RWPE1 (cell line): ENCODE measurements at regions not wholly inside any gene's neighbourhood (a gene's known extent, or its start where the extent isn't known, plus 50 kb on each side); places are given as distances from the start of the nearest gene placed in this dataset.

Source experiments
- CTCF ChIA-PET: fragments of 350-600 bp; sonication (Branson Sonifier 250); formaldehyde crosslinking; extraction: SDS; loops from one replicate; lab custom pipeline; 2021; lab: Yijun Ruan, JAX
- POLR2A ChIA-PET: fragments of 400-600 bp; formaldehyde crosslinking; extraction: SDS; loops from one replicate; lab custom pipeline; 2020; ENCODE audit warnings: antibody characterized with exemption; ENCODE audit not compliant: low non-redundant PET; lab: Yijun Ruan, JAX
- DNase-seq: peaks from one replicate; pipeline ENCODE4 v3.0.0; 2012; ENCODE audit warnings: low spot score
- H3K27ac ChIP-seq: fragments of 450-650 bp; 2 replicates; pipeline ENCODE4 v1.5.1; 2017
- TF ChIP-seq, protein P1 (sequence below): fragments of 450-650 bp; conservative IDR thresholded peaks from 2 replicates; pipeline ENCODE4 v1.5.1; 2017; ENCODE audit warnings: low read depth, mild to moderate bottlenecking

DNA sequence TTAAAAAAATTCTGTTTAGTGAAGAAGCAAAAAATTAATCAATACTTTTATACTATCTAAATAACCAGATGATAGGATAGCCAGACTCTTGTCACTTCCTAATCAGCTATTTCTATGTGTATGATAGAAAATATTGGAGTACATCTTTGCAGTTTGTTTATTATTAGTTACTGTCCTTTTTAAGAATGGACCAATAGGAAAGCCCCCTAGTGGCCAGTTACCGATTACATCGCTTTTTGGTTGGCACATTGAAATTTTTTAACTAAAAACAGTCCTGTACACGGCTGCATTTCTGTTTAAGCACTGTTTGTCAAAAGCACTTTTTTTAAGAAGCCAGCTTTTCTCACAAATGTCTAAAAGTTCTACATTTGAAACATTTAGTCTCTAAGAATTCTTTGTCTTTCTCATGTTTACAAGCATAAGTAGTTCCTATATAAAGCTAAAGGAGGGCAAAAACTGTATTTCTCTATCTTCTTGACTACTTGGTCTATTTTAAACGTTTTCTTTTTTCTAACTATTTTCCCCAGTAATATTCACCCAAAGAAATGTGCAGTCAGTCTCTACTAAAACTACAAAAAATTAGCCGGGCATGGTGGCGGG, 253.2 kb upstream of the LRTM1 start:
- POLR2A ChIA-PET: no interaction called here
- DNase-seq: peak; percentile 38
- CTCF ChIA-PET: interaction anchor here (0.6 to 0.7 kb wide), 3 partner anchors 65 to 932 kb away, joined by 3 read pairs; no protein-coding TSS in a partner anchor
- TF ChIP-seq, protein P1, sequence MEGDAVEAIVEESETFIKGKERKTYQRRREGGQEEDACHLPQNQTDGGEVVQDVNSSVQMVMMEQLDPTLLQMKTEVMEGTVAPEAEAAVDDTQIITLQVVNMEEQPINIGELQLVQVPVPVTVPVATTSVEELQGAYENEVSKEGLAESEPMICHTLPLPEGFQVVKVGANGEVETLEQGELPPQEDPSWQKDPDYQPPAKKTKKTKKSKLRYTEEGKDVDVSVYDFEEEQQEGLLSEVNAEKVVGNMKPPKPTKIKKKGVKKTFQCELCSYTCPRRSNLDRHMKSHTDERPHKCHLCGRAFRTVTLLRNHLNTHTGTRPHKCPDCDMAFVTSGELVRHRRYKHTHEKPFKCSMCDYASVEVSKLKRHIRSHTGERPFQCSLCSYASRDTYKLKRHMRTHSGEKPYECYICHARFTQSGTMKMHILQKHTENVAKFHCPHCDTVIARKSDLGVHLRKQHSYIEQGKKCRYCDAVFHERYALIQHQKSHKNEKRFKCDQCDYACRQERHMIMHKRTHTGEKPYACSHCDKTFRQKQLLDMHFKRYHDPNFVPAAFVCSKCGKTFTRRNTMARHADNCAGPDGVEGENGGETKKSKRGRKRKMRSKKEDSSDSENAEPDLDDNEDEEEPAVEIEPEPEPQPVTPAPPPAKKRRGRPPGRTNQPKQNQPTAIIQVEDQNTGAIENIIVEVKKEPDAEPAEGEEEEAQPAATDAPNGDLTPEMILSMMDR: peak; percentile 73
- no peak overlapping the region for H3K27ac ChIP-seq

DNA sequence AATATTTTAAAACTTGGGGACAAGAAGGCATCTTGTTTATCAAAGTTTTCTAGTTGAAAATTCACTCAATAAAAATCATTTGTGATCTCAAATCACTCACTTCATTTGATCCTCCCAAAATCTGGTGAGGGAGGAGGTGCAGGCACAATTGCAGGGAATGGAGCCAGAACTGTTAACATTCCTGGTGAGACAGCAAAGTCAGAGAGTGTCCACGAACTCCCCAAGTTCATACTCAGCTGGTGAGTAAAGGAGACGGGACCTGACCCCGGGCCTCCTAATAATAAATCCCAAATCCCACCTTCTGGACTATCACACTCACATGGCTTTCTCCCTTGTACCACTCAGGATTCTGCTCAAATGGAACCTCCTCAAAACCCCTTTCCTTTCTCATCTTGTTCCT, 252.3 kb upstream of the LRTM1 start:
- POLR2A ChIA-PET: no interaction called here
- H3K27ac ChIP-seq: no peak overlapping the region
- DNase-seq: no peak
- CTCF ChIA-PET: no interaction called here
- TF ChIP-seq, protein P1: no peak

DNA sequence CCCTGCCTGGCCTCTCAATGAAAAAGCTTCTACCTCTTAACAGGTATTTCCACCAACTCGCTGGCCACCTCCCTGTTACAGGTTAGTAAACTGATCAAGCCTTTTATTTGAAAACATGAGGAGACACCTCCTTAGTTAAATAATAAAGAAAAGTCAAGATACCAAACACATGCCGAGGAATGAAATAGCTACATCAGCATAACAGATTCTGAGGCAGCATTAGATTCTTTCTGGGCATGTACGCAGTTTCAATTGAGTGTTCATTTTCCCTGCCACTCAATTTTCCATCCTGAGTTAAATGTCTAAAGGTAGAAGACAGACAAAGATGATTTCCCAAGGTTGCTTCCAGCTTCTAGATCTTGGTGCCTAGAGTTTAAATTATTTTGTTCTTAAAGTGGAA, 250.5 kb upstream of the LRTM1 start:
- no peak overlapping the region for H3K27ac ChIP-seq
- POLR2A ChIA-PET: no interaction called here
- CTCF ChIA-PET: no interaction called here
- TF ChIP-seq, protein P1: no peak
- DNase-seq: no peak

DNA sequence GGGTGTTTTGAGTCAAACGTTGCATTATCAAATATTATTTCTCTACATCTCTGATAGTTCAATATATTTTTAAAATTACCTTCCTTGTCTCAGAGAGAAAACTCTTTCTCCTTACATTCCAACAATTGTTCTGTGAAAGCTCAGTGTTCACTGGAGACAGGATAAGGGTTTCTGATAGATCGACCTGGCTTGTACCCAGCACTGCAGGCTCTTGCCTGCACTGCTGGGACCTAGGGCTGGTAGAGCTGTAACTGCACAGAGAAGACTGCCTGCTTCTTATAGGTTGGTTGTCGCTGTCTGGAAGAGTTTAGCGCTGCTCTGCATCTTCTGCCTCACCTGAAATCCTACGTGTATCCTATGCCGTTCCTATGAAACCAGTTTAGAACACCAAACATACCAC, 249.9 kb upstream of the LRTM1 start:
- ChIA-PET POLR2A (no interaction called here), CTCF (no interaction called here)
- H3K27ac ChIP-seq: no peak overlapping the region
- TF ChIP-seq, protein P1: no peak
- no peak for DNase-seq

DNA sequence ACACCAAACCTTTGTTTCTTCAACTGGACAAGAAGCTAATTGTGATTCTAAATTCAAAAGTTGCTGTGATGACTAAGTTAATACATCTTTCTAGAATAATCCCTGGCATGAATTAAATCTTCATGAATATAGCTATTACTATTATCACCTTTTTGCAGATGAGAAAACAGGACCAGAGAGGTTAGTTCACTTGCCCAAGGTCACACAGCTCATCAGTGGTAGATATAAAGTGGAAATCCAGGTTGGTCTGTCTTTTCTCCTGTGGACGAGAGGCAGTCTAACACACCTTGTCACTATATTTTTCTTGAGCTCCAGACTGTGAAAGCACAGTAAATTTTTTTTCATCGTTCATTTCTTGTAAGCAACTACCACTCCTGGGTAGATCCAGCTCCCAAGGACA, 247.6 kb upstream of the LRTM1 start:
- CTCF ChIA-PET: no interaction called here
- DNase-seq: no peak
- TF ChIP-seq, protein P1: no peak
- POLR2A ChIA-PET: no interaction called here
- H3K27ac ChIP-seq: no peak overlapping the region

DNA sequence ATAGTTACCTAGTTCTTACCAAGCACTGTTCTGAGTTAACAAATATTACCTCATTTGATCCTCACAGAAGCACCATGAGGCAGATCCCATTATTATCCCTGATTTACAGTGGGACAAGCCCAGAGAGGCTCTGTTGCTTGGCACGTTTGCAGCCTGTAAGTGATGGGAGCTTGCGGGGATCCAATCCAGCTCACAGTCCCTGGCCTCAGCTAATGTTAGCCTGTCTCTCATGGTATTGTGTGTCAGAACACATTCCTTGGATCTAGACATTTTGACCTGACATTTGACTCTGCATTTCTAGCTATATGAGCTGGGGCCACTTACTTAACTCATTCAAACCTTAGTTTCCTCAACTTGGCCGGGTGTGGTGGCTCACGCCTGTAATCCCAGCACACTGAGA, 246.9 kb upstream of the LRTM1 start:
- TF ChIP-seq, protein P1: no peak
- ChIA-PET POLR2A (no interaction called here), CTCF (no interaction called here)
- DNase-seq: no peak
- H3K27ac ChIP-seq: no peak overlapping the region
